NB4 (cell line): ENCODE measurements at regions not wholly inside any gene's neighbourhood (a gene's known extent, or its start where the extent isn't known, plus 50 kb on each side); places are given as distances from the start of the nearest gene placed in this dataset.

Experiments used
- POLR2A ChIP-seq: IDR thresholded peaks from 2 replicates; pipeline ENCODE4 v1.6.1; 2011; ENCODE audit warnings: mild to moderate bottlenecking; ENCODE audit not compliant: insufficient read length; ENCODE audit errors: extremely low read depth
- TF ChIP-seq, protein P1 (sequence below): IDR thresholded peaks from one replicate; pipeline ENCODE4 v1.5.1; 2012; ENCODE audit warnings: low read depth, low read length

DNA sequence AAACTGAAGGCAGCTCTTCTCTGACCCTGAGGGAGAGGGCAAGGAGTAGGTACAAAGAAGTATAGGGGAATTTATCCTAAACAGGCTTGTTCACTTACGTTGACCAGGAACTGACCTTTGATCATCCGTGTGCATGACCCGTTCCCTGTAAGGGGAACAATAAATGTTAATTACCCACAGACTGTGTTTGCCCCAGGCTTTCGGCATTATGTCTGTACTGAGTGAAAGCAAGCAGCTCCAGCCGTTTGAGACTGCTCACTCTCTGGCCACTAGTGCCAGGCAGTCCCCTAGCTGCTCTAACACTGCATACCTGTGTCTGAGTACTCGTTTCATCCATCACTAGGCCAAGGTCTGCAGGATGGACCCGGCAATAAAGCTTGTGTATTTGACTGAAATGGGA, 1365.3 kb downstream of the NCAM2 start:
- no peak for TF ChIP-seq POLR2A
- TF ChIP-seq, protein P1, sequence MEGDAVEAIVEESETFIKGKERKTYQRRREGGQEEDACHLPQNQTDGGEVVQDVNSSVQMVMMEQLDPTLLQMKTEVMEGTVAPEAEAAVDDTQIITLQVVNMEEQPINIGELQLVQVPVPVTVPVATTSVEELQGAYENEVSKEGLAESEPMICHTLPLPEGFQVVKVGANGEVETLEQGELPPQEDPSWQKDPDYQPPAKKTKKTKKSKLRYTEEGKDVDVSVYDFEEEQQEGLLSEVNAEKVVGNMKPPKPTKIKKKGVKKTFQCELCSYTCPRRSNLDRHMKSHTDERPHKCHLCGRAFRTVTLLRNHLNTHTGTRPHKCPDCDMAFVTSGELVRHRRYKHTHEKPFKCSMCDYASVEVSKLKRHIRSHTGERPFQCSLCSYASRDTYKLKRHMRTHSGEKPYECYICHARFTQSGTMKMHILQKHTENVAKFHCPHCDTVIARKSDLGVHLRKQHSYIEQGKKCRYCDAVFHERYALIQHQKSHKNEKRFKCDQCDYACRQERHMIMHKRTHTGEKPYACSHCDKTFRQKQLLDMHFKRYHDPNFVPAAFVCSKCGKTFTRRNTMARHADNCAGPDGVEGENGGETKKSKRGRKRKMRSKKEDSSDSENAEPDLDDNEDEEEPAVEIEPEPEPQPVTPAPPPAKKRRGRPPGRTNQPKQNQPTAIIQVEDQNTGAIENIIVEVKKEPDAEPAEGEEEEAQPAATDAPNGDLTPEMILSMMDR: no peak
